HUES48 (cell line): ENCODE measurements at regions not wholly inside any gene's neighbourhood (a gene's known extent, or its start where the extent isn't known, plus 50 kb on each side); places are given as distances from the start of the nearest gene placed in this dataset.

Source experiments
- H3K27ac ChIP-seq: one replicate; pipeline ENCODE4 v1.7.0; 2013; ENCODE audit warnings: low read depth, low read length, inconsistent platforms
- H3K27me3 ChIP-seq: 2 replicates; pipeline ENCODE4 v1.6.1; 2013; ENCODE audit warnings: mild to moderate bottlenecking, low read length; ENCODE audit not compliant: control insufficient read depth, insufficient read depth
- H3K36me3 ChIP-seq: 2 replicates; pipeline ENCODE4 v1.6.1; 2013; ENCODE audit warnings: low read length; ENCODE audit not compliant: control insufficient read depth, insufficient read depth
- H3K4me1 ChIP-seq: 2 replicates; pipeline ENCODE4 v1.6.1; 2013; ENCODE audit warnings: mild to moderate bottlenecking, low read length; ENCODE audit not compliant: control insufficient read depth, insufficient read depth
- H3K4me3 ChIP-seq: 2 replicates; pipeline ENCODE4 v1.5.1; 2013; ENCODE audit warnings: mild to moderate bottlenecking, low read depth, low read length
- H3K9ac ChIP-seq: 2 replicates; pipeline ENCODE4 v1.6.1; 2013; ENCODE audit warnings: mild to moderate bottlenecking, low read depth, low read length, moderate library complexity
- H3K9me3 ChIP-seq: 2 replicates; pipeline ENCODE4 v1.6.1; 2013; ENCODE audit warnings: low read length; ENCODE audit not compliant: control insufficient read depth, insufficient read depth

GRCh38 chr22:48836673-48837340 is 990.9 kb downstream of the BRD1 start:
- no peaks in the 10 kb centered on the region for H3K36me3 ChIP-seq
- H3K27me3 ChIP-seq: no peaks in the 10 kb centered on the region
- no peak overlapping the region for H3K27ac ChIP-seq
- H3K4me1 ChIP-seq: no peaks in the 10 kb centered on the region
- H3K9ac ChIP-seq: no peak overlapping the region
- H3K9me3 ChIP-seq: peaks cover 7% of the 10 kb centered on the region; the same call in 1 of the 2 replicates
- H3K4me3 ChIP-seq: no peak overlapping the region

- Histone ChIP-seq H3K9ac (no peak overlapping the region), H3K9me3 (peaks cover 7% of the 10 kb centered on the region; the same call in 1 of the 2 replicates), H3K4me3 (no peak overlapping the region), H3K36me3 (no peaks in the 10 kb centered on the region), H3K4me1 (no peaks in the 10 kb centered on the region), H3K27ac (no peak overlapping the region), H3K27me3 (no peaks in the 10 kb centered on the region)
These were observed 991.6 kb downstream of the BRD1 start for GRCh38 chr22:48835857-48836672.

GRCh38 chr22:48835364-48835763 is 992.3 kb downstream of the BRD1 start:
- Histone ChIP-seq H3K36me3 (no peaks in the 10 kb centered on the region), H3K4me3 (no peak overlapping the region), H3K27ac (no peak overlapping the region), H3K4me1 (no peaks in the 10 kb centered on the region), H3K9me3 (peaks cover 7% of the 10 kb centered on the region; the same call in 1 of the 2 replicates), H3K9ac (no peak overlapping the region), H3K27me3 (no peaks in the 10 kb centered on the region)

- H3K27ac ChIP-seq: no peak overlapping the region
- no peak overlapping the region for H3K9ac ChIP-seq
- H3K4me1 ChIP-seq: no peaks in the 10 kb centered on the region
- H3K9me3 ChIP-seq: peaks cover 7% of the 10 kb centered on the region; the same call in 1 of the 2 replicates
- H3K4me3 ChIP-seq: no peak overlapping the region
- no peaks in the 10 kb centered on the region for H3K27me3 ChIP-seq
- H3K36me3 ChIP-seq: no peaks in the 10 kb centered on the region
These were observed 993.3 kb downstream of the BRD1 start for GRCh38 chr22:48834404-48834803.

- Histone ChIP-seq H3K27me3 (no peaks in the 10 kb centered on the region), H3K4me1 (no peaks in the 10 kb centered on the region; the same call in 1 of the 2 replicates), H3K4me3 (no peak overlapping the region), H3K36me3 (no peaks in the 10 kb centered on the region), H3K27ac (no peak overlapping the region), H3K9me3 (peaks cover 7% of the 10 kb centered on the region; the same call in 1 of the 2 replicates), H3K9ac (no peak overlapping the region)
These were observed 995.1 kb downstream of the BRD1 start for GRCh38 chr22:48832592-48832991.

GRCh38 chr22:48829908-48830307 is 997.8 kb downstream of the BRD1 start:
- Histone ChIP-seq H3K4me3 (no peak overlapping the region), H3K4me1 (no peaks in the 10 kb centered on the region; the same call in 1 of the 2 replicates), H3K27me3 (no peaks in the 10 kb centered on the region), H3K36me3 (no peaks in the 10 kb centered on the region), H3K9me3 (peaks cover 7% of the 10 kb centered on the region; the same call in 1 of the 2 replicates), H3K9ac (no peak overlapping the region), H3K27ac (no peak overlapping the region)

GRCh38 chr22:48828688-48829087 is 999.0 kb downstream of the BRD1 start:
- Histone ChIP-seq H3K36me3 (no peaks in the 10 kb centered on the region), H3K9me3 (peaks cover 7% of the 10 kb centered on the region; the same call in 1 of the 2 replicates), H3K4me3 (no peak overlapping the region), H3K27ac (no peak overlapping the region), H3K9ac (no peak overlapping the region), H3K4me1 (no peaks in the 10 kb centered on the region; the same call in 1 of the 2 replicates), H3K27me3 (no peaks in the 10 kb centered on the region)

GRCh38 chr22:48827904-48828555 is 999.6 kb downstream of the BRD1 start:
- H3K9me3 ChIP-seq: peaks cover 5% of the 10 kb centered on the region; the same call in 1 of the 2 replicates
- no peak overlapping the region for H3K4me3 ChIP-seq
- no peaks in the 10 kb centered on the region for H3K36me3 ChIP-seq
- no peaks in the 10 kb centered on the region for H3K27me3 ChIP-seq
- H3K9ac ChIP-seq: no peak overlapping the region
- H3K27ac ChIP-seq: no peak overlapping the region
- no peaks in the 10 kb centered on the region; the same call in 1 of the 2 replicates for H3K4me1 ChIP-seq

GRCh38 chr22:48827268-48827846 is 1000.3 kb downstream of the BRD1 start:
- 0 out of 2 replicates have a peak, but pooled peaks cover under 1% of the 10 kb centered on the region for H3K9me3 ChIP-seq

GRCh38 chr22:48826546-48826945 is 1001.1 kb downstream of the BRD1 start:
- no peaks in the 10 kb centered on the region for H3K27me3 ChIP-seq
- H3K4me3 ChIP-seq: no peak overlapping the region
- no peak overlapping the region for H3K27ac ChIP-seq
- no peaks in the 10 kb centered on the region for H3K9me3 ChIP-seq
- no peak overlapping the region for H3K9ac ChIP-seq
- no peaks in the 10 kb centered on the region; the same call in 1 of the 2 replicates for H3K4me1 ChIP-seq
- H3K36me3 ChIP-seq: no peaks in the 10 kb centered on the region

More at GRCh38 chr22:48827268-48827846, 1000.3 kb downstream of the BRD1 start:
- Histone ChIP-seq H3K4me3 (no peak overlapping the region), H3K4me1 (no peaks in the 10 kb centered on the region; the same call in 1 of the 2 replicates), H3K27ac (no peak overlapping the region), H3K36me3 (no peaks in the 10 kb centered on the region), H3K27me3 (no peaks in the 10 kb centered on the region), H3K9ac (no peak overlapping the region)
